Hematopoietic multipotent progenitor cell treated with erythropoietin and hydrocortisone succinate and interleukin-3 and kit ligand, for 17 days (in vitro differentiated cells): ENCODE measurements at regions not wholly inside any gene's neighbourhood (a gene's known extent, or its start where the extent isn't known, plus 50 kb on each side); places are given as distances from the start of the nearest gene placed in this dataset.

ENCODE experiments used
- DNase-seq: peaks from one replicate; pipeline ENCODE4 v3.0.0-alpha.2; 2015; ENCODE audit warnings: low spot score

GRCh38 chr7:36006636-36007229 is 146.3 kb upstream of the EEPD1 start:
- DNase-seq = no peak

- DNase-seq = no peak
These were observed 142.1 kb upstream of the EEPD1 start for GRCh38 chr7:36010656-36011587.

- DNase-seq = no peak
These were observed 141.5 kb upstream of the EEPD1 start for GRCh38 chr7:36011588-36011965.

- no peak for DNase-seq
These were observed 139.6 kb upstream of the EEPD1 start for GRCh38 chr7:36013246-36014014.

- no peak for DNase-seq
These were observed 138.1 kb upstream of the EEPD1 start for GRCh38 chr7:36014961-36015360.

- DNase-seq = no peak
These were observed 137.3 kb upstream of the EEPD1 start for GRCh38 chr7:36015733-36016132.

GRCh38 chr7:36016648-36017047 is 136.4 kb upstream of the EEPD1 start:
- no peak for DNase-seq

- DNase-seq = no peak
These were observed 135.9 kb upstream of the EEPD1 start for GRCh38 chr7:36017111-36017510.

GRCh38 chr7:36018816-36019484 is 134.1 kb upstream of the EEPD1 start:
- no peak for DNase-seq

- DNase-seq = no peak
These were observed 133.5 kb upstream of the EEPD1 start for GRCh38 chr7:36019538-36019937.

- DNase-seq = no peak
These were observed 133.1 kb upstream of the EEPD1 start for GRCh38 chr7:36019980-36020379.

- DNase-seq = no peak
These were observed 131.7 kb upstream of the EEPD1 start for GRCh38 chr7:36021367-36021766.

GRCh38 chr7:36021917-36022550 is 131.0 kb upstream of the EEPD1 start:
- no peak for DNase-seq

GRCh38 chr7:36023033-36023560 is 130.0 kb upstream of the EEPD1 start:
- DNase-seq = no peak

GRCh38 chr7:36025190-36025589 is 127.9 kb upstream of the EEPD1 start:
- DNase-seq = no peak

GRCh38 chr7:36029311-36029710 is 123.7 kb upstream of the EEPD1 start:
- DNase-seq = no peak

GRCh38 chr7:36029853-36030515 is 123.1 kb upstream of the EEPD1 start:
- DNase-seq = no peak

- DNase-seq = no peak
These were observed 120.7 kb upstream of the EEPD1 start for GRCh38 chr7:36032361-36032818.

- no peak for DNase-seq
These were observed 119.0 kb upstream of the EEPD1 start for GRCh38 chr7:36034020-36034419.

GRCh38 chr7:36035186-36035585 is 117.9 kb upstream of the EEPD1 start:
- no peak for DNase-seq

GRCh38 chr7:36036590-36036989 is 116.5 kb upstream of the EEPD1 start:
- DNase-seq = no peak
